Glutamatergic neuron (in vitro differentiated cells): ENCODE measurements at regions not wholly inside any gene's neighbourhood (a gene's known extent, or its start where the extent isn't known, plus 50 kb on each side); places are given as distances from the start of the nearest gene placed in this dataset.
A peak's percentile ranks its signal among the peaks of the same experiment; 100 is the strongest.

Source experiments
- DNase-seq: peaks from one replicate; pipeline ENCODE4 v3.0.0; 2022
- H3K27ac Mint-ChIP-seq: one replicate; pipeline ENCODE4 v1.8.0; 2020; ENCODE audit warnings: mild to moderate bottlenecking, mixed read lengths, inconsistent platforms; ENCODE audit not compliant: unreplicated experiment
- H3K27me3 Mint-ChIP-seq: one replicate; pipeline ENCODE4 v1.8.0; 2020; ENCODE audit warnings: mild to moderate bottlenecking, moderate library complexity, mixed read lengths, inconsistent platforms; ENCODE audit not compliant: unreplicated experiment
- H3K36me3 Mint-ChIP-seq: one replicate; pipeline ENCODE4 v1.8.0; 2020; ENCODE audit warnings: mild to moderate bottlenecking, mixed read lengths, inconsistent platforms; ENCODE audit not compliant: unreplicated experiment
- H3K4me1 Mint-ChIP-seq: one replicate; pipeline ENCODE4 v1.8.0; 2020; ENCODE audit warnings: mild to moderate bottlenecking, low read depth, mixed read lengths, inconsistent platforms; ENCODE audit not compliant: unreplicated experiment
- H3K4me3 Mint-ChIP-seq: one replicate; pipeline ENCODE4 v1.8.0; 2020; ENCODE audit warnings: mild to moderate bottlenecking, mixed read lengths, inconsistent platforms; ENCODE audit not compliant: unreplicated experiment
- H3K9me3 Mint-ChIP-seq: one replicate; pipeline ENCODE4 v1.8.0; 2020; ENCODE audit warnings: mild to moderate bottlenecking, moderate library complexity, mixed read lengths, inconsistent platforms; ENCODE audit not compliant: unreplicated experiment
- CTCF ChIP-seq: fragments of 200-600 bp; sonication (generic); IDR thresholded peaks from one replicate; pipeline ENCODE4 v1.5.0; 2021; ENCODE audit not compliant: partially characterized antibody, unreplicated experiment

GRCh38 chr4:163679189-163679588, 184.7 kb downstream of the TMA16 start:
- H3K27ac Mint-ChIP-seq, result no peak overlapping the region
- H3K36me3 Mint-ChIP-seq, result no peaks in the 10 kb centered on the region
- no peak for TF ChIP-seq CTCF
- H3K27me3 Mint-ChIP-seq, result no peaks in the 10 kb centered on the region
- H3K4me1 Mint-ChIP-seq, result no peaks in the 10 kb centered on the region
- H3K9me3 Mint-ChIP-seq, result no peaks in the 10 kb centered on the region
- DNase-seq, result no peak
- no peak overlapping the region for H3K4me3 Mint-ChIP-seq

GRCh38 chr4:163680386-163681098, 186.1 kb downstream of the TMA16 start:
- Mint-ChIP-seq H3K27ac (no peak overlapping the region), H3K27me3 (no peaks in the 10 kb centered on the region), H3K9me3 (no peaks in the 10 kb centered on the region), H3K4me3 (no peak overlapping the region), H3K4me1 (no peaks in the 10 kb centered on the region), H3K36me3 (no peaks in the 10 kb centered on the region)
- DNase-seq, result no peak
- TF ChIP-seq CTCF, result no peak

GRCh38 chr4:163681208-163681821, 186.8 kb downstream of the TMA16 start:
- Mint-ChIP-seq H3K27me3 (no peaks in the 10 kb centered on the region), H3K4me1 (no peaks in the 10 kb centered on the region), H3K4me3 (no peak overlapping the region), H3K27ac (no peak overlapping the region), H3K36me3 (no peaks in the 10 kb centered on the region), H3K9me3 (no peaks in the 10 kb centered on the region)
- TF ChIP-seq CTCF, result peak; percentile 83
- no peak for DNase-seq

- Mint-ChIP-seq H3K9me3 (no peaks in the 10 kb centered on the region), H3K4me3 (no peak overlapping the region), H3K36me3 (no peaks in the 10 kb centered on the region), H3K4me1 (peaks cover 5% of the 10 kb centered on the region), H3K27me3 (no peaks in the 10 kb centered on the region), H3K27ac (no peak overlapping the region)
- TF ChIP-seq CTCF, result no peak
- no peak for DNase-seq
Observed at GRCh38 chr4:163688856-163689255, 194.4 kb downstream of the TMA16 start.

- no peak for TF ChIP-seq CTCF
- Mint-ChIP-seq H3K27me3 (no peaks in the 10 kb centered on the region), H3K36me3 (no peaks in the 10 kb centered on the region), H3K9me3 (no peaks in the 10 kb centered on the region), H3K27ac (no peak overlapping the region), H3K4me3 (no peak overlapping the region), H3K4me1 (peaks cover 2% of the 10 kb centered on the region)
- no peak for DNase-seq
Observed at GRCh38 chr4:163693211-163693610, 198.7 kb downstream of the TMA16 start.
